ENCODE measurements at regions not wholly inside any gene's neighbourhood (a gene's known extent, or its start where the extent isn't known, plus 50 kb on each side); places are given as distances from the start of the nearest gene placed in this dataset.
"Not testable (repeated sequence)": the region's sequence is repeated elsewhere in the genome, so short reads cannot be mapped to it uniquely, and the experiment has no call there.

- not testable (repeated sequence) for DNase-seq
Observed at GRCh38 chr1:91207691-91208090, 185.9 kb upstream of the ZNF644 start.

GRCh38 chr1:91204150-91204549, 182.3 kb upstream of the ZNF644 start:
- DNase-seq, result not testable (repeated sequence)

DNA sequence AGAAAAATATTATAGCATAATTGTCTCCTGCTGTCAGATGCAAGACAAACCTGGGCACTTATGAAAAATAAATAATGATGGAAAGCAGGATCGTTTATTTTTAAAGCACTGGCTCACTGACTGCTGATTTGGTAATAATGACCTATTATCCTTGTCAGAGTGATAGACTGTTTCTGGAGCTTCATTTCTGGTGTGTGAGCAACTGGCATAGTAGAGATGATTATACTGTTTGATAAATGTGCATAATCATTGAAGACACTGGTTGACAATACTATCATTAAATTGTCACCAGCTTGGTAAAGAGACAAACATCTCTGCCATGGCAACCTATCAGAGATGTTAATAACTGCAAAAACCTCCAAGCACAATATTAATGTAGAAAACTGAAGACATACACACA, 179.9 kb upstream of the ZNF644 start:
- no peak for DNase-seq

DNA sequence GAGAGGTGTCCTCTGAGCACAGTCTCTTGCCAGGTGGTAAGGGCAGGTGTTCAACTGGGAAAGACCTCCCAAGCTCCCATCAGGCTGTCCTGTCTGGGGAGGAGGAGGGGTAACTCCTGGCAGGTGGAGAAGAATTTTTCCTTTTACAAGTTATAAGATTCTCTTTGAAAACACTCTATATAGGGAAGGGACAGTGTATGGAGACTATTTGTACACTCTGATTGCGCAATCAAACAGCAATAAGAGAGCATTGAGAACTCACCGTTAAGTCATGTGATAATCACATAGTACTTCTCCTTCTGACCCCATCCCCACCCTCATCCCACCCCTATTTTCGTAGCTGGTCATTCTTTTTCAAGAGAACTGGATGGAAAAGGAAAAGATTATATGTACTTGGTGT, 179.3 kb upstream of the ZNF644 start:
- no peak for DNase-seq

GRCh38 chr1:91200675-91201074, 178.8 kb upstream of the ZNF644 start:
- DNase-seq, result no peak

DNA sequence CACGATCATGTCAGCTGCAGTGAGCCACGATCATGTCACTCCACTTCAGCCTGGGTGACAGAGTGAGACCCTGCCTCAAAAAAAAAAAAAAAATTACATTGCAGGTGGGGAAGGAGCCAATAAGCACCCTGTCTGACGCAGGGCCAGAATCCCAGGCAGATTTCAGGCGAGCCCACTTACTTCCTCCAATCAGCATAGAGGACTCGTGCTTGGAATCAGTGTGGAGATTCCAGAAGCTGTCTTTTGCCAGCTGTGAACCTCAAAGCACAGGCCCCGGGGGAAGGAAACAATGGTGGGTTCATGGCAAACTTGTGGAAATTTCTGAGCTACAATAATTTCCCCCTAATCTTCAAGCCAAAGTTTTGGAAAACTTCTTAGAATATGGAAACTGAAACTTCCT, 178.2 kb upstream of the ZNF644 start:
- DNase-seq, result no peak

- DNase-seq, result no peak
Observed at GRCh38 chr1:91190996-91191395, 169.2 kb upstream of the ZNF644 start.

- no peak for DNase-seq
Observed at GRCh38 chr1:91189096-91189495, 167.3 kb upstream of the ZNF644 start.

DNA sequence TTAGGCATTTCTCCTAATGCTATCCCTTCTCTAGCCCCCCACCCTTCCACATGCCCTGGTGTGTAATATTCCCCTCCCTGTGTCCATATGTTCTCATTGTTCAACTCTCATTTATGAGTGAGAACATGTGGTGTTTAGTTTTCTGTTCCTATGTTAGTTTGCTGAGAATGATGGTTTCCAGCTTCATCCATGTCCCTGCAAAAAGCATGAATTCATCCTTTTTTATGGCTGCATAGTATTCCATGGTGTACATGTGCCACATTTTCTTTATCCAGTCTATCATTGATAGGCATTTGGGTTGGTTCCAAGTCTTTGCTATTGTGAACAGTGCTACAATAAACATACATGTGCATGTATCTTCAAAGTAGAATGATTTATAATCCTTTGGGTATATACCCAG, 161.0 kb upstream of the ZNF644 start:
- not testable (repeated sequence) for DNase-seq

GRCh38 chr1:91176250-91176649, 154.4 kb upstream of the ZNF644 start:
- no peak for DNase-seq

DNA sequence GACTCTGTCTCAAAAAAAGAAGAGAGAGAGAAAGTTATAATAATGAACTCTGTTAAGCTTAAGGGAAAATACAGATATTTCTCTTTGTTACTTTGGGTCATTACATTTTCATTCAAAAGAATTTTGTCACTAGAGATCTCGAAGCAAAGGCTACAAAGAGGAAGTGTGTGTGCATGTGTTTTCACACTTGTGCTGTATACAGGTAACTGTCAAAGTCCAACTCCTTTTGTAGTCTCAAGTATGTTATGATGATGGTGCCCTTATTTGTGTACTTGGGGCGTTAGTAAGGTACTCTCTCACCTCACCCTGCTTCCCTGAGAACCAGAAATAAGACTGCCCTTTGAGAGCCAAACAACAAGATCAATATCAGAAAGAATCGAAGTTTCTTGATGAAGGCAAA, 152.9 kb upstream of the ZNF644 start:
- no peak for DNase-seq

- DNase-seq, result no peak
Observed at GRCh38 chr1:91173346-91173890, 151.6 kb upstream of the ZNF644 start.

GRCh38 chr1:91172541-91172940, 150.7 kb upstream of the ZNF644 start:
- no peak for DNase-seq

- DNase-seq, result no peak
Observed at GRCh38 chr1:91171898-91172297, 150.1 kb upstream of the ZNF644 start.

DNA sequence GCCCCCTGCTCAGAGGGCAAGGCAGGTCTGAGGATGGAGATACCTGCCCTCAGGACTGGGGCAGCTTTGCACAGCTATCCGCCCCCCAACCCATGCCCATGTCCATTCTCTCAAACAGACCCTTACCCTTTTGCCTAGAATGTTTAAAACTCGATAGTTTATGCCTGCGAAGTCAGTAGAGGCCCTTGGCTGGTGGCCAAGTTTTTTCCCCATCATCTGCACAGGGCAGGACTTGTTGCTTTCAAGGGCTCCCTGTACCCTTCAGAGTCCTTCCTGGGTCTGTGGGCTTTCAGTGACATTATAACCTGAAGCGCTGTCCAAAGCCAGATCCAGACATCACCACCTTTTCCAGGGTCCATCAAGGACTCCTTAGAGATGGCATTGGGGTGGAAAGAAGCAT, 148.7 kb upstream of the ZNF644 start:
- no peak for DNase-seq

- no peak for DNase-seq
Observed at GRCh38 chr1:91166106-91166712, 144.4 kb upstream of the ZNF644 start.

DNA sequence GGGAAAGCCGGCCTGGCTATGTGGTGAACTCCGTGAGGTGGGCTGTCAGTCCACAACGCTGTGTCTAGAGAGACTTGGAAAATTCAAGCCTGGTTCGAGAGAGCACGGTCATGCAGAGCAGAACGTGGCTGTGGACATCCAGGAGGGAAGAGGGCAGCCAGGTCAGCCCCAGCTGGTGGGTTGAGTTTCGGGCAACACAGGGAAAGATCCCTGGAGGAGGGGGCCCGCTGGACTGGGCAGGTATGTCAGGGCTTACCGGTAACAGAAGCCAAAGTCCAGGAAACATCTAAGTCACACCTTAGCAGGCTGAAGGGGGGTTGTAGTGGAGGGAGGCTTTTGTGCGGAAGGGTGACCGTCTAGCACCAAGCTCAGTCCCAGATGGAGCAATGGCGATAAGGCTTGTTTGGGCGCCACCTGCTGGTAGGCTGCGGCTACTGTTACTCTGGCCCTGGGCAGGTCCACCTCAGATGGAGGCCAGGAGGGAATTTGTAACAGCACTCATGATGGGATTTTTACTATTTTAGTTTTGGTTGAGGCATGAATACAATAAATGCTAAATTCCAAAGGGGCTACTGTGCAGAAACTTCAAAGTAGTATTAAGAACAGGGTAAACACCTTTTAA, 143.3 kb upstream of the ZNF644 start:
- peak; percentile 66 for DNase-seq

DNA sequence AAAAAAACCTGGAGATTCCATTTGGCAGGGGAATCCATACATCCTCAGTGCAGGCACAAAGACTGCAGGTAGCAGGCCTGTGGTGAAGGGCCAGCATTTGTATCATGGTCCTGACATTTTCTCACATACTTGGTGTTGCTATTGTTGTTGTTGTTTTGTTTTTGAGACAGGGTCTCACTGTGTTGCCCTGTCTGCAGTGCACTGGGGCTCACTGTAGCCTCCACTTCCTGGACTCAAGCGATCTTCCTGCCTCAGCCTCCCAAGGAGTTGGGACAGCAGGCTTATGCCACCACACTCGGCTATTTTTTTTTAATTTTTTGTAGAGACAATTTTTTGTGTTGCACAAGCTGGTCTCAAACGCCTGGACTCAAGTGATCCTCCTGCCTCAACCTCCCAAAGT, 140.8 kb upstream of the ZNF644 start:
- DNase-seq, result no peak

DNA sequence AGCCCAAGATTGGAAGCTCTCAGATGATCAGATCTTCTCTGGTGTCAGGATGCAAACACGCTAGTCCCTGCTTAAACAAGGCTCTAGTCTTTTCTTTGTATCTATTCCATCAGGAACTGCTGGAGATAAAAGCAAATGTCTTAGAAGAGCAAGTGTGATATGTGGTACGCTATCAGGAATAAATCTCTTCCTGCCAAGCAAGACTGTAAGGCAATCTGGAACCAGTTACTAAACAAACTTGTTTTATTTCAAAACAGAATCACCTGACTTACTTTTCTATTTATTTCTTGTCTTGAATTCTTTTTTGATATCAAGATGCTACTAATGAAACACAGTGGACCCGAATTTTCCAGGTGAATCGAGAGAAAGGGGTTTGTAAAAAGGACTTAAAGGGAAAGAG, 139.9 kb upstream of the ZNF644 start:
- DNase-seq, result no peak

GRCh38 chr1:91161166-91161565, 139.3 kb upstream of the ZNF644 start:
- DNase-seq, result no peak

GRCh38 chr1:91160363-91161075, 138.7 kb upstream of the ZNF644 start:
- no peak for DNase-seq

DNA sequence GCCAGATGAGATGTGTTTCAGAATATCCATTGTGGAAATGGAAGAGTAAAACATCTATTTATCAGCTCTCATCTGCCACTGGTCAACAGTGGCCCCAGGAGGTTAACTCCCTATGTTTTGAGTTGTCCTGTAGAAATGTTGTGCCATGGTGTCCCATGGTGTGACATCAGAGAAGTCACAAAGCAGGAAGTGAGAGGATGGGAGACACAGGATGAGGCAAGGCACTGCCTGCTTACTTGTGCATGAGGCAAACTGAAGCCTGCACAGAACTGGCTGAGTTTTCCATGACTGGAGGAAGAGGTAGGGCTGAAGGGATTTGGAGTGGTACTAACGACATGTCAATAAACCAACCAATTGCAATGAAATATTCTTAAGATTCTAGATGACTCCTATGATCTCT, 131.5 kb upstream of the ZNF644 start:
- DNase-seq, result no peak

DNA sequence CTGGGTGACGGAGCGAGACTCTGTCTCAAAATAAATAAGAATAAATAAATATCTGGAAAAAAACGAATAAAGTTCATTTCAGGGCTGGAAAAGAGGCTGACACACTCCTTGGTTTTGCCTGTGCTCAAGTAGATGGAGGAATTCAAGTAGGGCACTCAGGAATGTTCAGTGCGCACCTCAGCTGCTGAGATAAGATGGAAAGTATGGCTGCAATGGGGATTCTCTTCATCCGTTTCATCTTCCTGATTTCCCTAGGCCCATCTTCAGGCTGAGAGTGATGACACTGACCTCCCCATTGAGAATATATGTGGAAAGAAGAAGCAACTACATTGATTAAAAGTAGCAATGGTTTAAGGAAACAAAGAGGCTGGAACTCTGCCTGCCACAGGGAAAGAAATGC, 130.5 kb upstream of the ZNF644 start:
- DNase-seq, result no peak

DNA sequence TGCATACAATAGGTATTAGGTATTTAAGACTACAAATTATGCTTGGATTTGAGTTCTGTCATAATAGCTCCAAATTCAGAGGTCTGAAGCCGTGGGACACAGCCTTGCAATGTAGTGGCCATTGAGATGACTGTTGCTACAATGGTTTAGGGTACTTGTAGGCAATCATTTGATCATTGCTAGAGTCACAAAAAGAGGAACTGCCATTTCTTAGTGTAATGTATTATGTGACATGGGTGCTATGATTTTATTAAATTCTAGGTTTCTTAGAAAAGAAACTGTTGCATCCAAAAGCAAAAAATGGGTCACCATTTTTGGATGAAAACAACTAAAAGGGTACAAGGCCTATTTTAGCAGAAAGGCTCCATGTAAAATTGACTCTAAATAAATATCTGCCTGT, 129.9 kb upstream of the ZNF644 start:
- no peak for DNase-seq
